ENCODE measurements at regions not wholly inside any gene's neighbourhood (a gene's known extent, or its start where the extent isn't known, plus 50 kb on each side); places are given as distances from the start of the nearest gene placed in this dataset.

- H3K4ac ChIP-seq (replicated peaks; ENCODE audit: insufficient read length, low read depth, low read length), result no peak overlapping the region
- no peaks in the 10 kb centered on the region for H3K9me3 ChIP-seq (ENCODE audit: insufficient read depth in 2 of 2, low read depth in 1 of 2, low read length in 1 of 2)
- no peak overlapping the region for H3K9ac ChIP-seq (replicated peaks in 1 of 4; ENCODE audit: extremely low read depth in 1 of 4, low read depth in 3 of 4, low read length in 3 of 4)
- H2BK120ac ChIP-seq (replicated peaks; ENCODE audit: low read depth, low read length), result no peak overlapping the region
- no peak overlapping the region for H3K56ac ChIP-seq (replicated peaks; ENCODE audit: insufficient read length, low read depth, low read length)
- FAIRE-seq, result no peak
- H3K4me2 ChIP-seq (ENCODE audit: insufficient read depth in 1 of 2, low read depth in 2 of 2, low read length in 2 of 2), result no peak overlapping the region
- no peak overlapping the region for H3K4me3 ChIP-seq (ENCODE audit: extremely low read depth in 1 of 4, insufficient read depth in 2 of 4, low read depth in 3 of 4, low read length in 4 of 4)
- H4K20me1 ChIP-seq (replicated peaks in 1 of 2; ENCODE audit: control insufficient read depth in 1 of 2, insufficient read depth in 2 of 2, low read length in 2 of 2), result no peaks in the 10 kb centered on the region
- DNase-seq (ENCODE audit: low read depth in 1 of 2, low spot score in 2 of 2), result no peak
- no peak overlapping the region for H3K23ac ChIP-seq (ENCODE audit: insufficient read length)
- no peak overlapping the region for H2AK5ac ChIP-seq (ENCODE audit: low read depth, low read length)
- no peak overlapping the region for H3K27ac ChIP-seq (ENCODE audit: low read depth, low read length)
- no peak overlapping the region for H2BK5ac ChIP-seq (ENCODE audit: low read depth, low read length)
- WGBS, 2 experiments (ENCODE audit: extremely low coverage in 1 of 2, insufficient coverage in 1 of 2, insufficient read length in 1 of 2, insufficient replicate concordance in 2 of 2, low coverage in 1 of 2, low lambda C conversion rate in 2 of 2, missing lambda C conversion rate in 1 of 2), result 72% methylated on average over 3 of the region's 3 CpGs; no CpG with 5 or more reads in 1 of the 2 experiments
- H2BK20ac ChIP-seq (ENCODE audit: low read length), result no peak overlapping the region
- CTCF ChIA-PET (ENCODE audit: partially characterized antibody), result interaction anchor here (0.5 kb wide), 1 partner anchor 113 kb away, joined by 3 read pairs; no protein-coding TSS in a partner anchor
- H3K23me2 ChIP-seq (ENCODE audit: low read depth, low read length), result no peaks in the 10 kb centered on the region
- TF ChIP-seq SIX5 (IDR thresholded peaks at IDR 0.05; ENCODE audit: low read depth, low read length), result no peak
- TF ChIP-seq RFX5 (IDR thresholded peaks at IDR 0.05; ENCODE audit: borderline replicate concordance, low read depth, low read length), result no peak
- TF ChIP-seq CBX8 (IDR thresholded peaks at IDR 0.05; ENCODE audit: borderline replicate concordance, low read depth, low read length), result no peak
- TF ChIP-seq CTBP2 (IDR thresholded peaks at IDR 0.05; ENCODE audit: borderline replicate concordance, insufficient read depth, insufficient read length, low read length), result no peak
- no peak for TF ChIP-seq CREB1 (IDR thresholded peaks at IDR 0.05)
- no peak for TF ChIP-seq RBBP5 (IDR thresholded peaks at IDR 0.05; ENCODE audit: borderline replicate concordance, low read depth, low read length)
- no peaks in the 10 kb centered on the region for H3K27me3 ChIP-seq (replicated peaks in 1 of 4; ENCODE audit: control insufficient read depth in 3 of 4, extremely low read depth in 1 of 4, insufficient read depth in 3 of 4, low read length in 3 of 4)
- no peak overlapping the region for H4K8ac ChIP-seq (ENCODE audit: extremely low read depth, insufficient read depth, low read length)
- H3K79me2 ChIP-seq (ENCODE audit: control insufficient read depth in 1 of 2, insufficient read depth in 2 of 2, low read length in 2 of 2), result no peaks in the 10 kb centered on the region
- H3K79me1 ChIP-seq (ENCODE audit: low read depth, low read length), result no peaks in the 10 kb centered on the region
- POLR2A ChIA-PET (ENCODE audit: partially characterized antibody), result no interaction called here
- H3K4me1 ChIP-seq (replicated peaks in 1 of 4; ENCODE audit: control insufficient read depth in 3 of 4, insufficient read depth in 4 of 4, low read length in 3 of 4), result no peaks in the 10 kb centered on the region
- no peak overlapping the region for H2AFZ ChIP-seq (ENCODE audit: low read length)
- no peak overlapping the region for H4K5ac ChIP-seq (ENCODE audit: insufficient read length, low read depth, low read length)
- H4K91ac ChIP-seq (replicated peaks; ENCODE audit: insufficient read length, low read length), result no peak overlapping the region
- H3K14ac ChIP-seq (ENCODE audit: insufficient read length), result no peak overlapping the region
- no peak overlapping the region for H2BK15ac ChIP-seq (ENCODE audit: low read length)
- no peak overlapping the region for H3K18ac ChIP-seq (ENCODE audit: extremely low read depth, low read length)
- H2BK12ac ChIP-seq (ENCODE audit: low read depth, low read length), result no peak overlapping the region
- no peaks in the 10 kb centered on the region for H3K36me3 ChIP-seq (ENCODE audit: control insufficient read depth in 2 of 4, insufficient read depth in 4 of 4, low read length in 3 of 4)
Measured at GRCh38 chr2:14756122-14756541, 123.6 kb downstream of the LRATD1 start.
